ENCODE measurements at regions not wholly inside any gene's neighbourhood (a gene's known extent, or its start where the extent isn't known, plus 50 kb on each side); places are given as distances from the start of the nearest gene placed in this dataset.

GRCh38 chr10:29089091-29089490, 199.8 kb upstream of the LYZL1 start:
- no peak for TF ChIP-seq CTCF (IDR thresholded peaks at IDR 0.05; ENCODE audit: low read depth, low read length, missing input control)
- TF ChIP-seq MAX (IDR thresholded peaks at IDR 0.05): no peak
- TF ChIP-seq YY1 (IDR thresholded peaks at IDR 0.05): no peak
- no peak for TF ChIP-seq HNF4G (IDR thresholded peaks at IDR 0.05)
- TF ChIP-seq TAF1 (conservative IDR thresholded peaks at IDR 0.05): no peak
- TF ChIP-seq REST (IDR thresholded peaks at IDR 0.05): no peak
- no peak for TF ChIP-seq JUND (IDR thresholded peaks at IDR 0.05)
- TF ChIP-seq SP1 (IDR thresholded peaks at IDR 0.05): no peak
- TF ChIP-seq ATF3 (IDR thresholded peaks at IDR 0.05): no peak
- no peak for TF ChIP-seq GABPA (IDR thresholded peaks at IDR 0.05 in 1 of 2, conservative IDR thresholded peaks at IDR 0.05 in 1 of 2)
- TF ChIP-seq HNF4A (conservative IDR thresholded peaks at IDR 0.05): no peak
